GM23338 (cell line): ENCODE measurements at regions not wholly inside any gene's neighbourhood (a gene's known extent, or its start where the extent isn't known, plus 50 kb on each side); places are given as distances from the start of the nearest gene placed in this dataset.

Experiments used
- ATAC-seq: fragments of 200-7000 bp; cut with Tn5 transposase; 3 replicates; pipeline ENCODE4 v1.9.1; 2020
- DNase-seq: peaks from one replicate; pipeline ENCODE4 v3.0.0-alpha.2; 2015; ENCODE audit warnings: low spot score
- H2AFZ ChIP-seq: fragments of 200-600 bp; sonication (generic); 2 replicates; pipeline ENCODE4 v1.8.0; 2016; ENCODE audit warnings: antibody characterized with exemption, mild to moderate bottlenecking, moderate library complexity
- H3F3A ChIP-seq: fragments of 200-600 bp; sonication (generic); replicated peaks from 2 replicates; pipeline ENCODE4 v1.8.0; 2017; ENCODE audit warnings: antibody characterized with exemption, mixed run types, low read depth
- H3K27ac ChIP-seq: fragments of 200-600 bp; sonication (generic); 2 replicates; pipeline ENCODE4 v1.6.1; 2016; ENCODE audit warnings: low read depth
- H3K27me3 ChIP-seq: fragments of 200-600 bp; sonication (generic); 2 replicates; pipeline ENCODE4 v1.8.0; 2016; ENCODE audit warnings: mild to moderate bottlenecking, mixed run types, moderate library complexity; ENCODE audit not compliant: insufficient read depth
- H3K36me3 ChIP-seq: fragments of 200-600 bp; sonication (generic); 2 replicates; pipeline ENCODE4 v1.8.0; 2016; ENCODE audit warnings: mild to moderate bottlenecking; ENCODE audit not compliant: insufficient read depth
- H3K4me1 ChIP-seq: fragments of 200-600 bp; sonication (generic); 2 replicates; pipeline ENCODE4 v1.8.0; 2016; ENCODE audit warnings: mild to moderate bottlenecking, moderate library complexity; ENCODE audit not compliant: insufficient read depth
- H3K4me2 ChIP-seq: fragments of 200-600 bp; sonication (generic); 2 replicates; pipeline ENCODE4 v1.7.1; 2017; ENCODE audit warnings: mixed run types
- H3K4me3 ChIP-seq: fragments of 200-600 bp; sonication (generic); 2 replicates; pipeline ENCODE4 v1.6.1; 2016; ENCODE audit warnings: mixed run types
- H3K79me2 ChIP-seq: fragments of 200-600 bp; sonication (generic); replicated peaks from 2 replicates; pipeline ENCODE4 v1.8.0; 2017; ENCODE audit warnings: mild to moderate bottlenecking; ENCODE audit not compliant: insufficient read depth
- H3K9me2 ChIP-seq: fragments of 200-600 bp; sonication (generic); 2 replicates; pipeline ENCODE4 v1.8.0; 2017; ENCODE audit not compliant: insufficient read depth
- H4K20me1 ChIP-seq: fragments of 200-600 bp; sonication (generic); replicated peaks from 2 replicates; pipeline ENCODE4 v1.8.0; 2017; ENCODE audit warnings: mild to moderate bottlenecking; ENCODE audit not compliant: insufficient read depth
- H3K27ac Mint-ChIP-seq: 2 replicates; pipeline ENCODE4 v1.8.0; 2020; ENCODE audit warnings: inconsistent platforms, mild to moderate bottlenecking, moderate library complexity, mixed read lengths
- H3K27me3 Mint-ChIP-seq: 3 replicates; pipeline ENCODE4 v1.8.0; 2022; ENCODE audit warnings: low read depth, mild to moderate bottlenecking, moderate library complexity, mixed read lengths, inconsistent platforms; ENCODE audit not compliant: insufficient read depth, poor library complexity
- H3K36me3 Mint-ChIP-seq: 3 replicates; pipeline ENCODE4 v1.8.0; 2021; ENCODE audit warnings: low read depth, mild to moderate bottlenecking, inconsistent platforms, moderate library complexity, mixed read lengths
- H3K4me1 Mint-ChIP-seq: 3 replicates; pipeline ENCODE4 v1.8.0; 2020; ENCODE audit warnings: mild to moderate bottlenecking, inconsistent platforms, mixed read lengths
- H3K4me3 Mint-ChIP-seq: 3 replicates; pipeline ENCODE4 v1.8.0; 2021; ENCODE audit warnings: moderate library complexity, mild to moderate bottlenecking, inconsistent platforms, mixed read lengths
- H3K9me3 Mint-ChIP-seq: 3 replicates; pipeline ENCODE4 v1.8.0; 2020; ENCODE audit warnings: moderate library complexity, mild to moderate bottlenecking, inconsistent platforms, mixed read lengths
- CTCF ChIP-seq, 2 experiments: fragments of 200-600 bp in 1 of 2; sonication (generic) in 1 of 2; conservative IDR thresholded peaks; 2 replicates each; pipeline versions ENCODE4 v1.5.1 to v1.6.1; 2016 to 2017; ENCODE audit warnings: antibody characterized with exemption in 2 of 2, low read depth in 2 of 2, mild to moderate bottlenecking in 2 of 2, moderate library complexity in 1 of 2
- ETS1 ChIP-seq: IDR thresholded peaks from 2 replicates; pipeline ENCODE4 v1.6.1; 2016; ENCODE audit warnings: antibody characterized with exemption
- EZH2 ChIP-seq: fragments of 200-600 bp; sonication (generic); IDR thresholded peaks from one replicate; pipeline ENCODE4 v1.8.0; 2017; ENCODE audit warnings: antibody characterized with exemption, mild to moderate bottlenecking, low read depth; ENCODE audit not compliant: unreplicated experiment
- EZH2phosphoT487 ChIP-seq: fragments of 200-600 bp; sonication (generic); IDR thresholded peaks from one replicate; pipeline ENCODE4 v1.8.1; 2018; ENCODE audit warnings: antibody characterized with exemption; ENCODE audit not compliant: unreplicated experiment
- JUNB ChIP-seq: IDR thresholded peaks from one replicate; pipeline ENCODE4 v1.6.1; 2016; ENCODE audit warnings: antibody characterized with exemption; ENCODE audit not compliant: unreplicated experiment
- NANOG ChIP-seq: IDR thresholded peaks from 2 replicates; pipeline ENCODE4 v1.6.1; 2016; ENCODE audit warnings: antibody characterized with exemption, borderline replicate concordance
- POLR2AphosphoS5 ChIP-seq: IDR thresholded peaks from 2 replicates; pipeline ENCODE4 v1.6.1; 2016; ENCODE audit warnings: antibody characterized with exemption, low read depth
- REST ChIP-seq: IDR thresholded peaks from one replicate; pipeline ENCODE4 v1.6.1; 2018; ENCODE audit warnings: antibody characterized with exemption; ENCODE audit not compliant: unreplicated experiment
- STAT1 ChIP-seq: IDR thresholded peaks from one replicate; pipeline ENCODE4 v1.6.1; 2016; ENCODE audit warnings: antibody characterized with exemption; ENCODE audit not compliant: unreplicated experiment
- ZNF114 ChIP-seq: fragments of 250-450 bp; sonication (Bioruptor Pico); IDR thresholded peaks from 2 replicates; pipeline ENCODE4 v1.5.0; 2020; ENCODE audit warnings: mild to moderate bottlenecking, moderate library complexity
- ZNF331 ChIP-seq: fragments of 250-450 bp; sonication (Bioruptor Pico); IDR thresholded peaks from 2 replicates; pipeline ENCODE4 v1.5.0; 2020; ENCODE audit warnings: low read depth, mild to moderate bottlenecking, moderate library complexity
- ZNF462 ChIP-seq: fragments of 250-450 bp; sonication (Bioruptor Pico); IDR thresholded peaks from 2 replicates; pipeline ENCODE4 v1.5.0; 2020; ENCODE audit warnings: mild to moderate bottlenecking, moderate library complexity

GRCh38 chr1:194028002-194028401 lies 841.6 kb upstream of the B3GALT2 start:
- ATAC-seq (no peak), DNase-seq (no peak)
- Mint-ChIP-seq H3K4me1 (no peaks in the 10 kb centered on the region), H3K27me3 (peaks cover under 1% of the 10 kb centered on the region), H3K4me3 (no peak overlapping the region), H3K27ac (no peak overlapping the region), H3K9me3 (peaks cover 10% of the 10 kb centered on the region), H3K36me3 (peaks cover 6% of the 10 kb centered on the region; the same call in 1 of the 3 replicates)
- no peaks in the 10 kb centered on the region for H3K27me3 ChIP-seq
- TF ChIP-seq STAT1 (no peak), EZH2phosphoT487 (no peak), POLR2AphosphoS5 (no peak), REST (no peak), ZNF331 (no peak), JUNB (no peak), CTCF (conservative IDR thresholded peaks at IDR 0.05; ENCODE audit: low read depth in 2 of 2) (no peak), NANOG (no peak), ZNF462 (no peak), ZNF114 (CRISPR knock-in tag) (no peak), EZH2 (no peak), ETS1 (no peak)
- H3K27ac ChIP-seq, result no peak overlapping the region
- no peaks in the 10 kb centered on the region for H3K79me2 ChIP-seq
- H4K20me1 ChIP-seq, result no peaks in the 10 kb centered on the region
- H3K9me2 ChIP-seq, result peaks cover 5% of the 10 kb centered on the region; the same call in 1 of the 2 replicates
- no peak overlapping the region for H3K4me2 ChIP-seq
- no peaks in the 10 kb centered on the region for H3F3A ChIP-seq
- no peak overlapping the region for H3K4me3 ChIP-seq
- no peak overlapping the region for H2AFZ ChIP-seq
- no peaks in the 10 kb centered on the region for H3K36me3 ChIP-seq
- no peaks in the 10 kb centered on the region for H3K4me1 ChIP-seq
